LNCaP clone FGC (cell line): ENCODE measurements at regions not wholly inside any gene's neighbourhood (a gene's known extent, or its start where the extent isn't known, plus 50 kb on each side); places are given as distances from the start of the nearest gene placed in this dataset.

ENCODE experiments used
- DNase-seq: peaks from one replicate; pipeline ENCODE4 v3.0.0-alpha.2; 2011; ENCODE audit warnings: low read depth
- H3K4me3 ChIP-seq: 2 replicates; pipeline ENCODE4 v1.5.1; 2011; ENCODE audit warnings: mild to moderate bottlenecking, low read depth, low read length, control low read depth
- TF ChIP-seq, protein P1 (sequence below): IDR thresholded peaks from 2 replicates; pipeline ENCODE4 v1.5.1; 2012; ENCODE audit warnings: mild to moderate bottlenecking; ENCODE audit not compliant: control insufficient read depth, insufficient read depth; ENCODE audit errors: extremely low read depth

DNA sequence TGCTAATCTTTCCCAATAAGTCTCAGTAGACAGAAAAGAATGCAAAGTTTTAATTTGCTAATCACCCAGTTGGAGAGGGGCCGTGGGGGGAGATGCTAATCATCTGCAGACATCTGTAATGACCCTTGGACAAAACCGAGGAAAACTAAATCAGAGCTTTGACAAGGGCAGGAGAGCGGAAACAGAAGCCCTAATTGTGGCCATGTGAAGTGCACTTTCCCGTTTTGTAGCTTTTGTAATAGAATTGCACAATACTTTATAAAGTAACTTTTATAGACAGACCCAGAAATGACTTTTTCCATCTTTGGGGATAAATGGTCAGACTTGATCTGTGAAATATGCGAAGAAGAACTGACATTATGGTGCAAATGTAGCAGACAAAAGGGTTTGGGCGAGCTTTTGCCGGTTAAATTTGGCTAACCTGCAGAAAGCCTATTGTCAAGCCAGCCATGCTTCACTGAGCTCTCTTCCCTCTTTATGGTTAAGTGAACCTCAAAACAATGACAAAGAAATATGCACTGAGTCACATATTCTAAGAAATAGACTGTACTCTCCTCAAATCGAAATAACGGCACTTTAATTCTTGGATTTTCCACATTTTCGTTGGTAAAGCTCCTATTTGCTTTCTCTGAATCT lies 980.1 kb upstream of the POU3F3 start:
- DNase-seq: no peak
- no peak overlapping the region for H3K4me3 ChIP-seq
- TF ChIP-seq, protein P1, sequence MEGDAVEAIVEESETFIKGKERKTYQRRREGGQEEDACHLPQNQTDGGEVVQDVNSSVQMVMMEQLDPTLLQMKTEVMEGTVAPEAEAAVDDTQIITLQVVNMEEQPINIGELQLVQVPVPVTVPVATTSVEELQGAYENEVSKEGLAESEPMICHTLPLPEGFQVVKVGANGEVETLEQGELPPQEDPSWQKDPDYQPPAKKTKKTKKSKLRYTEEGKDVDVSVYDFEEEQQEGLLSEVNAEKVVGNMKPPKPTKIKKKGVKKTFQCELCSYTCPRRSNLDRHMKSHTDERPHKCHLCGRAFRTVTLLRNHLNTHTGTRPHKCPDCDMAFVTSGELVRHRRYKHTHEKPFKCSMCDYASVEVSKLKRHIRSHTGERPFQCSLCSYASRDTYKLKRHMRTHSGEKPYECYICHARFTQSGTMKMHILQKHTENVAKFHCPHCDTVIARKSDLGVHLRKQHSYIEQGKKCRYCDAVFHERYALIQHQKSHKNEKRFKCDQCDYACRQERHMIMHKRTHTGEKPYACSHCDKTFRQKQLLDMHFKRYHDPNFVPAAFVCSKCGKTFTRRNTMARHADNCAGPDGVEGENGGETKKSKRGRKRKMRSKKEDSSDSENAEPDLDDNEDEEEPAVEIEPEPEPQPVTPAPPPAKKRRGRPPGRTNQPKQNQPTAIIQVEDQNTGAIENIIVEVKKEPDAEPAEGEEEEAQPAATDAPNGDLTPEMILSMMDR: no peak

DNA sequence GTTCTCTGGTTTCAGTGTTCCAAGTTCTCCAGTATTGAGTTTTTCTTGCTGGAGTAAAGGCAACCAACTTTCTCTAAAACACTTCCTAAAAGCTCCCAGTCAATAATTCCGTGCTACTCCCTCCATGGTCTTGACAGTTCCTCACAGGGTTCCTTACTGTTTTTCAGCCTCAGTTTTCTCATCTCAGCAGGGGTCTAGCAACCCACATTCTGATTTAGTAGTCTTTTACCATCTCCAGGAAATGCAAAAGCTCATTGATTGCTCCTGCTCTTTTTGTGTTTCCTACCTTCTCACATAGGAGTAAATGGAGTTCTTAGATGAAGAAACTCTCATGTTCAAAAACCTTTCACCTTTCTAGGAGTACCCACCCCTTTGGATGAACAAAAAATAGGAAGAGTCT lies 978.8 kb upstream of the POU3F3 start:
- DNase-seq: no peak
- TF ChIP-seq, protein P1: no peak
- H3K4me3 ChIP-seq: no peak overlapping the region

DNA sequence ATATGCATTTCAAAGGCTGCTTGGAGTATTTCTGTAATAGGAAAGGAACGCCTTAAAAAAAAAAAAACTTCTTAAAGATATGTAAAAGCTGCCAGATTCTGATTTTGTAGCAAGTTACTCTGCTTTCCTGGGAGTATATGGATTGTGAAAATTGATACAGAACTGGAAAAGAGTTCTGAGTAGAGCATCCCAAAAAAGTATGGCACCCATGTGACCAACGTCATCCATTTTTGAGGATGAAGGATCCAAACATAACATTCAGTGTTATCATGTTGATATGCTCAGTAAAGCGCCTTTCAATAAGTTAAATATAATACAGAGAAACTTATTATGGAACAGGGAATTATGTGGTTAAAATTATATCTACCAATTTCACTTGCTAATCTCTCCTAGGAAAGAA lies 978.4 kb upstream of the POU3F3 start:
- DNase-seq: no peak
- TF ChIP-seq, protein P1: no peak
- H3K4me3 ChIP-seq: no peak overlapping the region

DNA sequence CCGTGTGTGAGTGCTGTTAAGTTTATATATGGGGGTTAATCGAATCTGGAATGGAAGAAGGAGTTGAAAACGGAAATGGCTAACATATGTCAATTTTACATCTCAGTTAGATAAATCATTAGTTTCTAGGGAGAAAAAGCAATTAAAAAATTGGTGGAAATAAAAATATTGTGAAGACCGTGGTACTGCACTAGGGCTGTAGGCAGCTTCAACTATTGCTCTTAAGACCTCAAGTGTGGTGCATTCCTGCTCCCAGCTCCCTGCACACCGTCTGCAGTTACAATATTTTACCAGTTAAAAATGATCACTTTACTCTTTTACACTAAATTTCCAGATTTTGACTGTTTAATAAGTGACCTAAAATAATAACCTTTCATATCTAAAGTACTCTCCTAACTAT lies 977.3 kb upstream of the POU3F3 start:
- H3K4me3 ChIP-seq: no peak overlapping the region
- TF ChIP-seq, protein P1: no peak
- no peak for DNase-seq

DNA sequence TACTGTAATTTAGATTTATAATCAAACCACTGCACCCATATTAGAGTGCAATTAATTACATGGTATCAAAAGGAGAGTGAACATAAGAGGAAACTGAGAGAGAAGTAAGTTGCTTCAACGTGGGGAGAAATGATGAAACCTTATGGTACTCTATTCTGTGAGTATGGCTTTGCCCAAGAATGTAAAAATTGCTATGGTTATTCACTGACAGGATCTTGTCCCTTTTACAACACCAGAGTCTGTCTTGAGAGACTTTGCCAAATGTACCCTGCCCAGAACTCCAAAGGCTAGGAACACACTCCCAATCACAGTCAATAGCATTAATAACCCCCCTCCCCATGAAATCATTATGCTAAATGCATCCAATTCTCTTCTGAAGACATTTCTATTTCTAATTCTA lies 974.8 kb upstream of the POU3F3 start:
- H3K4me3 ChIP-seq: no peak overlapping the region
- DNase-seq: no peak
- TF ChIP-seq, protein P1: no peak

DNA sequence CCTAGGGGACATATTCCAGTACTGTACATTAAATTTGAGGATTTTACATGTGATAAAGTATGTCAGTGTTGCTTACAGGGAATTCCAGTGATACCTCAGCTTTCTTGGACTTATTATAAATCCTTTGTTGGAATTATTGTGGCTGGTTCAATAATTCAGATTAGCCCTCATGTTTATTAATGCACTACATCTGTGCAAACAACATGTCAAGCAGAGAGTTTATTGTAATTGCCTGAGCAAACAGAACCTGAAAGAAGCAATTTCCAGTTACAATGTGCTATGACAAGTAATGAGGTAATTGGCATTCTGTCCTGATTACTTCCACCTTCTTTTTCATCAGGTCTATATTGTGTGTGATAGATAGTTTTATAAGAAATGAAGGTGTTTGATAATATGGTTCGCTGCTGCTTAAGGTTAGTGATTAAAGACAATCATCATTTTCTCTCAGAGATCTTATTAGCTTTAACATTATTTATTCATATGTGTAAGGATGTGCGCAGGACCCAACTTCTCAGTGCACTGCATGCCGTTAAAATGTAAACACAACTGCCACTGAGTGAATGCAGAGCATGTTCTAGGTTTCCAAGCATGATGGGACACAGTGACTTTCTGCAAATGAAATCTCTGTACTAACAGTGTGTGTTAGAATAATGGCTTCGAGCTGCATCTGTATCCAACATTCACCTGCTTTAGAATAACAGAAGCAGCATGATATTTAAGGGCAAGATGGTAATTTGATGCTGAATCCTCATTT lies 973.7 kb upstream of the POU3F3 start:
- no peak for DNase-seq
- no peak overlapping the region for H3K4me3 ChIP-seq
- TF ChIP-seq, protein P1: no peak

DNA sequence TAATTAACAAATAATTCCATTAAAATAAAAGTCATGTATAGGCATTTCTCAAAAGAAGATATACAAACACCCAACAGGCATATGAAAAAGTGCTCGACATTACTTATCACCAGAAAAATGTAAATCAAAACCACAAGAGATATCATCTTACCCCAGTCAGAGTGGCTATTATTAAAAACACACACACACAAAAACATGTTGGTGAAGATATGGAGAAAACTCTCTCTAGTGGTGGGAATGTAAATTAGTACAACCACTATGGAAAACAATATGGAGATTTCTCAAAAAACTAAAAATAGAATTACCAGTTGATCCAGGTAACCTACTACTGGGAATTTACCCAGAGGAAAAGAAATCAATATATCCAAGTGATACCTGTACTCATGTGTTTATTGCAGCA lies 966.3 kb upstream of the POU3F3 start:
- TF ChIP-seq, protein P1: no peak
- H3K4me3 ChIP-seq: no peak overlapping the region
- no peak for DNase-seq
